ENCODE measurements at regions not wholly inside any gene's neighbourhood (a gene's known extent, or its start where the extent isn't known, plus 50 kb on each side); places are given as distances from the start of the nearest gene placed in this dataset.

- H3K4me2 ChIP-seq, result no peak overlapping the region
- BruUV-seq (replicated peaks), result no TSS peak
- no peaks in the 10 kb centered on the region for H3K9me3 ChIP-seq (ENCODE audit: insufficient read depth, low read depth)
- POLR2A ChIA-PET (ENCODE audit: unreplicated experiment), result interaction anchor here (0.6 kb wide), 1 partner anchor 338 kb away, joined by 7 read pairs; no protein-coding TSS in a partner anchor
- TF ChIP-seq CTCF (conservative IDR thresholded peaks at IDR 0.05), result no peak
- TF ChIP-seq EZH2 (IDR thresholded peaks at IDR 0.05; ENCODE audit: low read depth), result no peak
- no peak overlapping the region for H2AFZ ChIP-seq
- no peaks in the 10 kb centered on the region for H4K20me1 ChIP-seq (ENCODE audit: insufficient read depth)
- DNase-seq, result no peak
- no peaks in the 10 kb centered on the region for H3K27me3 ChIP-seq (ENCODE audit: insufficient read depth, low read depth)
- H3K27ac ChIP-seq, result no peak overlapping the region
- no peak overlapping the region for H3K4me3 ChIP-seq
- H3F3A ChIP-seq (ENCODE audit: insufficient read depth, low read depth), result no peaks in the 10 kb centered on the region
- no peaks in the 10 kb centered on the region for H3K79me2 ChIP-seq (ENCODE audit: low read depth)
- intact Hi-C loops (cut with micrococcal nuclease; ENCODE audit: unreplicated experiment), result no loop called here
- H3K4me1 ChIP-seq (replicated peaks; ENCODE audit: insufficient read depth), result no peaks in the 10 kb centered on the region
- no peaks in the 10 kb centered on the region for H3K9me2 ChIP-seq (ENCODE audit: insufficient read depth)
- CTCF ChIA-PET, result no interaction called here
- H3K36me3 ChIP-seq (ENCODE audit: low read depth), result no peaks in the 10 kb centered on the region
These were observed 339.0 kb downstream of the PLPP3 start for GRCh38 chr1:56240400-56240799.

DNA sequence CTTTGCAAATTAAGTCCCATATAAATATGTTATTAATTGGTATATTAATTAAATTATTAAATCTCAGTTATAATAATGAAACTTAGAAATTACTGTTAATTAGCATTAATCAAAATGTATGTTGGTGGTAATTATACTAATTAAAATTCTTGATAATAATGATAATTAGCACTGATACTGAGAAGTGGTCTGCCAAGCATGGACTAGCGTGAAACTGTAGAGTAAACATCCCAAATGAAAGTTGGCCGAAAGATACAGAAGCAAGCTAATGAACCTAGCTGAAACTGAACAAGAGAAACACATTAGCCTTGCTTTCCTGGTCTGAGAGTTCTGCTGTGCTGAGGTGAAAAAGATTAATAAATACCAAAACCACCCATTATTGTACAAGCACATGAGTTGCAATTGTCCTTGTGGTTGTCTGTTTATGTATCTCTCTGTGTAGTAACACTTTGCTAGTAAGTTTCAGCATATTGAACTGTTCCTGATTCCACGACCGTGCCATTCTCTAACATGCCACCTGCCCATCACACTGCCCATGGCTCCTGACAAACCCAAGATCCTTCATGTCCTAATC, 341.8 kb downstream of the PLPP3 start:
- Histone ChIP-seq H3K27ac (no peak overlapping the region), H3K4me2 (no peak overlapping the region), H3K4me3 (no peak overlapping the region), H3K9me2 (ENCODE audit: insufficient read depth) (no peaks in the 10 kb centered on the region), H2AFZ (no peak overlapping the region), H3K27me3 (ENCODE audit: insufficient read depth, low read depth) (no peaks in the 10 kb centered on the region), H3K9me3 (ENCODE audit: insufficient read depth, low read depth) (no peaks in the 10 kb centered on the region), H3K79me2 (ENCODE audit: low read depth) (no peaks in the 10 kb centered on the region), H3F3A (ENCODE audit: insufficient read depth, low read depth) (no peaks in the 10 kb centered on the region), H3K36me3 (ENCODE audit: low read depth) (no peaks in the 10 kb centered on the region), H3K4me1 (replicated peaks; ENCODE audit: insufficient read depth) (no peaks in the 10 kb centered on the region), H4K20me1 (ENCODE audit: insufficient read depth) (no peaks in the 10 kb centered on the region)
- TF ChIP-seq EZH2 (IDR thresholded peaks at IDR 0.05; ENCODE audit: low read depth), result no peak
- TF ChIP-seq CTCF (conservative IDR thresholded peaks at IDR 0.05), result no peak
- POLR2A ChIA-PET (ENCODE audit: unreplicated experiment), result interaction anchor here (0.6 kb wide), 1 partner anchor 342 kb away, joined by 7 read pairs; the partner anchor contains the start of gene PLPP3
- BruUV-seq (replicated peaks), result no TSS peak
- DNase-seq, result no peak
- intact Hi-C loops (cut with micrococcal nuclease; ENCODE audit: unreplicated experiment), result loop anchor here (5.0 kb wide), 1 partner anchor 340 kb away; the partner anchor contains the start of gene PLPP3
- CTCF ChIA-PET, result no interaction called here

DNA sequence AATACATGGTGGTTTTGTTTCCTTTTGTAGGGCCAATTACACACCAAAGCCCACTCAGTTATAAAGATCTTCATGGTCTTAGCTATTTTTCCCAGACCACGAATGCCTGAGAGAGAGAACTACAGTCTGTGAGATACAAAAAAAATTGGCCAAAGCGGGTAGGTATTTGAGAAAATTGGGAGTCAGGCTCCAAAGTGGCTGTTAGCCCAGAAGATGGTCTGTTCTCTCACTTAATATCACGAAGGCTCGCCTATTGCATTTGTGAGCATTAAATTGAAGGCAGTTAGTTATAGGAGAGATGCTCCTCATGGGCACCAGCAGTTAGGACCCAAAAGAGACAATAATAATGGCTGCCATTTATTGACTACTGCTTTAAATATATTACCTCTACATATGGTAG, 342.7 kb downstream of the PLPP3 start:
- BruUV-seq (replicated peaks), result no TSS peak
- H3K36me3 ChIP-seq (ENCODE audit: low read depth), result no peaks in the 10 kb centered on the region
- H3K4me1 ChIP-seq (replicated peaks; ENCODE audit: insufficient read depth), result no peaks in the 10 kb centered on the region
- no peak overlapping the region for H3K4me2 ChIP-seq
- H3K9me3 ChIP-seq (ENCODE audit: insufficient read depth, low read depth), result no peaks in the 10 kb centered on the region
- H3K27ac ChIP-seq, result no peak overlapping the region
- no peaks in the 10 kb centered on the region for H3K79me2 ChIP-seq (ENCODE audit: low read depth)
- no peak overlapping the region for H3K4me3 ChIP-seq
- H2AFZ ChIP-seq, result no peak overlapping the region
- DNase-seq, result no peak
- CTCF ChIA-PET, result no interaction called here
- H3F3A ChIP-seq (ENCODE audit: insufficient read depth, low read depth), result no peaks in the 10 kb centered on the region
- intact Hi-C loops (cut with micrococcal nuclease; ENCODE audit: unreplicated experiment), result loop anchor here (5.0 kb wide), 1 partner anchor 341 kb away; the partner anchor contains the start of gene PLPP3
- H3K27me3 ChIP-seq (ENCODE audit: insufficient read depth, low read depth), result no peaks in the 10 kb centered on the region
- TF ChIP-seq EZH2 (IDR thresholded peaks at IDR 0.05; ENCODE audit: low read depth), result no peak
- no peak for TF ChIP-seq CTCF (conservative IDR thresholded peaks at IDR 0.05)
- H3K9me2 ChIP-seq (ENCODE audit: insufficient read depth), result no peaks in the 10 kb centered on the region
- H4K20me1 ChIP-seq (ENCODE audit: insufficient read depth), result no peaks in the 10 kb centered on the region
- POLR2A ChIA-PET (ENCODE audit: unreplicated experiment), result interaction anchor here (0.6 kb wide), 1 partner anchor 343 kb away, joined by 7 read pairs; the partner anchor contains the start of gene PLPP3
